ENCODE measurements at regions not wholly inside any gene's neighbourhood (a gene's known extent, or its start where the extent isn't known, plus 50 kb on each side); places are given as distances from the start of the nearest gene placed in this dataset.
"Not testable (repeated sequence)": the region's sequence is repeated elsewhere in the genome, so short reads cannot be mapped to it uniquely, and the experiment has no call there.

DNA sequence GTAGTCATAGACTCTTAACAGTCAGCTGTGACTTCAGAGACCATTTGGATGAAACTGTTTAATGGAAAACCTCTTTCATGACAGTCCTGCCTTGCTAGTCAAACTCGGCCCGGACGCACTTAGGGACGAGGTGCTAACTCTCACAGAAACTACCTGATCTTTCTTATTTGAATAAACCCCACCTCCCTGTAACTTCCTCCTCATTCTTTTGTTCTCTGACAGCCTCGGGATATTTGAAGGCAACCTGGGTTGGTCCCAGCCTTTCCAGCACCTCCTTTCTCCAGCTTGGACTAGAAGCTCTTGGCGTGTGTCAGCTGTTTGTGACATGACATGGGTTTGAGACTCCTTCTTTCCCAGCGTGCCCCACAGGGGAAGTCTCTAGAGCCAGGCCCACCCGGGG is 175.3 kb upstream of the EXOC2 start:
- intact Hi-C loops (cut with micrococcal nuclease) = no loop called here

DNA sequence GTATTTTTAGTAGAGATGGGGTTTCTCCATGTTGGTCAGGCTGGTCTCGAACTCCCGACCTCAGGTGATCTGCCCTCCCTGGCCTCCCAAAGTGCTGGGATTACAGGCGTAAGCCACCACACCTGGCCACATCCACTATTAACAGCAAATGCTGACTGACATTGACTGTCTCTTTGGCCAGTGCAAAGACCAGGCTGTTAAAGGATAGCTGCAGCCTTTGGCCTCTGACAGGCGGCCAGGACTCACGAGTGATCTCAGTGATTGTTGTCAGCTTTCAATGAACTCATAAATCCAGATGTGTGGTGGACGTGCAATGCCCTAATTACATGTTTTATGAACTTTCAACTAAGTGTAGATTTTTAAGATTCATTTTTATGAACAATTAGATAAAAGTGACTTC is 174.4 kb upstream of the EXOC2 start:
- intact Hi-C loops (cut with micrococcal nuclease) = no loop called here

DNA sequence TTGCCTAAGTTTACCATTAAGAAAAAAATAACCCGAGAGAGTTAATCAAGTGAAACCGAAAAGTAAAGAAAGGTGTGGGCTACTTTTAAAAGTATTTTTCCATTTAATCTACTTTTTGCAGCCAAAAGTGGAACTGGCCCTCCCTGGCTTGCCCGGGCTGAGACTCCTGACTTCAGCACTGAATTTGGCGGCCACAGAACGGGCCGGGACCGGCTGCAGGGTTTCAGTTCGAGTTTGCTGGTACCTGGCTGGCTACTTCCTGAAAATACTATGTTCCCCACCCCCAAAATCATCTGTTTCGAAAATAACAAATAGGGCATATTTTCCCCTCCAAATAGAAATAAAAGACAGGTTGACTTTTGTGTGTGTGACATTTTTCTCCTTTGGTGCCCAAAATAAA is 173.4 kb upstream of the EXOC2 start:
- intact Hi-C loops (cut with micrococcal nuclease) = no loop called here

DNA sequence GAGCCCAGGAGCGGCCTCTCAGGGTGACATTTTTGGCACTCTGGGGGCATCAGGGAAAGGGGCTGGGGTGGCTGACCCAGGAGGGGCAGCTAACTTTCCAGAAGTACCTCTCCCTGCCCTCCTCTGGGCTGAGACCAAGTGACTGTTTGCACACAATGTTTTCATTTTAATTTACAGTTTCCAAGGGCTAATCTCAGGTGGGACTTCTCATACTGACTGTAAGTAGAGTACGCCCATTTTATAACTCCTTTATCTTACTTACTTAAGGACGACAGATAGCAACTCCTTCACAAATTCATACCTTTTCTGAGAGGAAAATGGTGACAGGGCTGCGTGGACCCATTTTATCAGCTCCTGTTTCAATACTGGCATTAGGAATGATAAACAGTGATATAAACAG is 172.9 kb upstream of the EXOC2 start:
- intact Hi-C loops (cut with micrococcal nuclease) = no loop called here

DNA sequence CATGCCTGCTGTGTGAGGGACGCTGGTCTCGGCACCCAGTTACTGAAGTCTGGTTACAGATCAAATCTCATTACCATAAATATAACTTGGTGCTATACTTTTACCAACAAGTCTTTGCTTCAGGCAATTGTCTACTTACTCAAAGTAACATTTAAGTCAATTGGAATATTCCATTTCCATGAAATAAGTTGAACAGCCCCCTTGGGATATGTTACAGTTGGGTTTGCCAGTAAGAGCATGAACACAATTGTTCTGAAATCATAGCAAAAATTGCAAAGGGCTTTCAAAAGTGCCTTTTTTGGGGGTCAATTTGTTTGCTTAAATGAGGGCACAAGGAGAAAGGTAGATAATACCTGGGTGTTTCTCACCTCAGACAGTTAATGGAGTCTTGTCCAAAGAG is 170.9 kb upstream of the EXOC2 start:
- intact Hi-C loops (cut with micrococcal nuclease) = no loop called here

DNA sequence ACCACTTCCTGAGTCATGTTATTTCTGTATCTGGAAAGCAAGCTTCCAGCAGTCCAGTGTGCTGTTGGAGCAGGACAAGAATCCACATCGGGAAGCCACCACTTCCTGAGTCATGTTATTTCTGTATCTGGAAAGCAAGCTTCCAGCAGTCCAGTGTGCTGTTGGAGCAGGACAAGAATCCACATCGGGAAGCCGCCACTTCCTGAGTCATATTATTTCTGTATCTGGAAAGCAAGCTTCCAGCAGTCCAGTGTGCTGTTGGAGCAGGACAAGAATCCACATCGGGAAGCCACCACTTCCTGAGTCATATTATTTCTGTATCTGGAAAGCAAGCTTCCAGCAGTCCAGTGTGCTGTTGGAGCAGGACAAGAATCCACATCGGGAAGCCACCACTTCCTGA is 170.2 kb upstream of the EXOC2 start:
- intact Hi-C loops (cut with micrococcal nuclease) = not testable (repeated sequence)

DNA sequence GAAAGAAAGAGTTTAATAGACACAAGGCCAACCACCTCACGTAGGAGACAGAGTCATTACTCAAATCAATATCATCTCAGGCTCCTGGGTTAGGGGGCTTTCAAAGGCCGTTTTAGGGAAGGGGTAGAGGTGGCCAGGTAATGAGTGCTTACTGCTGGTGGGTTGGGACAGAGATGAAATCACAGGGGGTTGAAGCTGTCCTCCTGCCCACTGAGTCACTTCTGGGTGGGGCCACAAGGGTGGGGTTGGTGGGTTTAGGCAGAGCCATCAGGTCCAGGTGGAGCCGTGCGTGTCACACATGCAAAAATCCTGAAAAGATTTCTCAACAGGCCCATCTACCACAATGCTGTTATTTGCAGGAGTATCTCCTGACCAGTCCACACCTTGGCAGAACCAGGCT is 167.0 kb upstream of the EXOC2 start:
- intact Hi-C loops (cut with micrococcal nuclease) = no loop called here

DNA sequence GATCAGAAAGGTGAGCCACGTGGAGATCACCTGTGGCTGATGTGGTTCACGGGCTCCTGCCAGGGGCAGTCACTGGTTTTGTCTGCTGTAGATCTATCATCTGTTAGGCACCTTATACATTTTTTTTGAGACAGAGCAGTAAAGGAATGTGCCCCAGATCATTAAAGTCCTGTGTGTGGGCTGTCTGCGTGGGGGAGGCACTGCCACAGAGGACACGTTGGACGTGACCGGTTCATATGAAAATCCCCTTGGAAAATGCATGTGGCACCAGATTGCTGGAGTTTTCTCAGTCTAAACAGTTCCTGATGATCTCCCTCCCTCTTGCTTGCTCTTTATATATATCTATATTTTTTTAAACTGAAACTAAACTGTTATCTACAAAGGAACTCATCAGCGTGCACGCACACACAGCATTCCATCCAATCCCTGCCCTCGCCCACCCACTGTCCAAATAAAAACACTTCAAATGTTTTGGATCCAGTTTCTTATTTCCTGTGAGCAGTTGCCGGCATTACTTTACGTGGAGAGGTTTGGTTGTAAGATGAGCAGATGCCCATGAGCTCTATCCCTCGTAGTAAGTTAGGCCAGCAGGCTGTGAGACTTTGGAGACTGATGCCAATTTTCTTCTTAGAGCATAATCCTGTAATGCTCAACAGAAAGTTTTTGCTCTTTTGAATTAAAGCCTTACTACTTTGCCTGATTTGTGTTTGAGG is 161.6 kb upstream of the EXOC2 start:
- intact Hi-C loops (cut with micrococcal nuclease) = no loop called here

DNA sequence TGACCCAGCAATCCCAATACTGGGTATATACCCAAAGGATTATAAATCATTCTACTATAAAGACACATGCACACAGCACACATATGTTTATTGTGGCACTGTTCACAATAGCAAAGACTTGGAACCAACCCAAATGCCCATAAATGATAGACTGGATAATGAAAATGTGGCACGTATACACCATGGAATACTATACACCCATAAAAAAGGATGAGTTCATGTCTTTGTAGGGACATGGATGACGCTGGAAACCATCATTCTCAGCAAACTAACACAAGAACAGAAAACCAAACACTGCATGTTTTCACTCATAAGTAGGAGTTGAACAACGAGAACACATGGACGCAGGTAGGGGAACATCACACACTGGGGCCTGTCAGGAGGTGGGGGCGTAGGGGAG is 159.3 kb upstream of the EXOC2 start:
- intact Hi-C loops (cut with micrococcal nuclease) = not testable (repeated sequence)

DNA sequence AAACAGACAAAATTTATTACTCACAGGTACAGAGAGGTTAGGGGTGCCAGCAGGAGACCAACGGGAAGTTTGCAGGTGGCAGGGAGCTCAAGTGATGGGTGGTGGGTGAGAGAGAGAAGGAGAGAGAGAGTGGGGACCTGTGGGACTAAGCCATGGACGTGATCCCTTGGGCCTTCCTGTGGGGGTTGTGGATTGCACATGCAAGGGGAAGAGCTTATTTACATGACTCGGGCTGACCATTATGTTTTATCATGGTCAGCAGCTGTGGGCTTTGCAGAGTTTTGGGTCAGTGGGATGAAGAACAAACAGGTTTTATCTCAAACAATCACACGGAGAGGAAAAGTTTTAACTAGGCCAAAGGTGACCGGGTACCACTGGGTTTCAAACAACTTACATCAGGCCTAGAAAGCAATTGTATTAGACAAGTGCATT is 156.2 kb upstream of the EXOC2 start:
- intact Hi-C loops (cut with micrococcal nuclease) = no loop called here

DNA sequence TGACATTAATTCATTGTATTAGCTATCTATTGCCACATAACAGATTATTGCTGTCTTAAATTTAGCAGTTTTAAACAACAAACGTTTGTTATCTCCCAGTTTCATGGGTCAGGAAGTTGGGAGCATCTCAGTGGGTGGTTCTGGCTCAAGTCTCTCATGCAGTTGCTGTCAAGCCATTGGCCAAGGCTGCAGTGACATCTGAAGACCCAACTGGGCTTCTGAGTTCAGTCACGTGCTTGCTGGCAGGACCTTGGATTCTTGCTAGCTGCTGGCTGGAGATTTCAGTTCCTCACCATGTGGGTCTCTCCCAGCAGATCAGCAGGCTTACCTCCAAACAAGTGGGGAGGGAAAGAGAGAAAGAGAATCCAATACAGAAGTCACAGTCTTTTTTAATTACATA is 152.6 kb upstream of the EXOC2 start:
- intact Hi-C loops (cut with micrococcal nuclease) = no loop called here

DNA sequence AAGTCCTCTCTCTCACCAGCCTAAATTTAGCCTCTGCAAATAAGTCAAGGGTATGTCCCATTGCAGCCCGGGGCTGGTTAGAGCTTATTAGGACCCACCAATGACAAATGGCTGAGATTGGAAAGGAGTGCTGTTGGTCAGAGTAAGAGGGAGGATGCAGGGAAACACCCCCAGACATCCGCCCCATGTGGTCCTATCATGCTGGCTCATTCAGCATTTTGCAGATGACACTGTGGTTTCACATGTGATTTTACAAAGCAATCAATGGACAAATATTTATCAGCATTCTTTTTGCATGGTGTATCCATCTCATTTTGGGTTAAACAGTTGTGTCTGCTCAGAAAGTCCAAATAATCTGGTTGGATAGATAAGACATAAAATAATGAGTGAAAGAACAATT is 152.2 kb upstream of the EXOC2 start:
- intact Hi-C loops (cut with micrococcal nuclease) = no loop called here

DNA sequence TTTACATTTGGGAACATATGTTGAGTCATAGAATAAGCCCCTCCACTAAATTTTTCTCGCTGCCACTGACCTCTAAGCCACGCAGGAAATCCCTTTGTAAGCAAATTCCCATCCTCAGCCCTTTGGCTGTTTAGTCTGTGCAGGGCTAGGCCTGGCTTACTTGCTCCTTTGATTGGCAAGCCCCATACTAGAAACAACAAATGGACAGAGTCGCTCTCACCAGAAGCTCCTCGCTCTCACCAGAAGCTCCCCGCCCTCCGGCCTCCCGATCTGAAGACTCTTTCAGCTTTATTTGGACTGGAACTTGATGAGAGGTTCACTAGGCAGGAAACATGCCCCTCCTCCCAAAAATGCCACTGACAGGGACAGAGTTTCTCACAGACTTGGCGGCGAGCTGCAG is 149.2 kb upstream of the EXOC2 start:
- intact Hi-C loops (cut with micrococcal nuclease) = no loop called here

DNA sequence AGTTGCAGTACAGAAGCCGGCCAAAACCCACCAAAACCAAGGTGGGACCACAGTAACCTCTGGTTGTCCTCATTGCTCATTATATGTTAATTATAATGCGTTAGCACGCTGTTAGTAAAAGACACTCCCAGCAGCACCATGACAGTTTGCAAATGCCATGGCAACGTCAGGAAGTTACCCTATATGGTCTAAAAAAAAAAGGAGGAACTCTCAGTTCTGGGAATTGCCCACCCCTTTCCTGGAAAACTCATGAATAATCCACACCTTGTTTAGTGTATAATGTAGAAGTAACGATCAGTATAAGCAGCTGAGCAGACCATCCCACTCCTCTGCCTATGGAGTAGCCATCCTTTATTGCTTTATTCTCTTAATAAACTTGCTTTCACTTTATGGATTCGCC is 148.6 kb upstream of the EXOC2 start:
- intact Hi-C loops (cut with micrococcal nuclease) = no loop called here

DNA sequence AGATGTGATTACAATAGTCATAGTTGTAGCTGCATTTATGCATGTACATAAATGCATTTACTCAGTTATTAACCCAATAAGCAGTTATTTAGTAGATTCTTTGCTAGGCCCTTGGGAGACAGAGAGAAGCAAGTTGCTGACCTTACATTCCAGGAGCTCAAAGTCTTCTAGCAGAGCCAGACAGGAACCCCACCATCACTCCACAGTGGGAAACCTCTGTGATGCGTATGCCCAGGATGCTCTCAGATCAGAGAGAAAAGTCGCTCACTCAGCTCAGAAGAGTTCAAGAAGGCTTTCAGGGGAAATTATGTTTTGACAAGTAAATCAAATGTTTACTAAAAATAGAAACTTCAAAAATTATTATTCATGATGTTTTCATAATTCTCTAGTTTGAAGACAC is 146.3 kb upstream of the EXOC2 start:
- intact Hi-C loops (cut with micrococcal nuclease) = no loop called here

DNA sequence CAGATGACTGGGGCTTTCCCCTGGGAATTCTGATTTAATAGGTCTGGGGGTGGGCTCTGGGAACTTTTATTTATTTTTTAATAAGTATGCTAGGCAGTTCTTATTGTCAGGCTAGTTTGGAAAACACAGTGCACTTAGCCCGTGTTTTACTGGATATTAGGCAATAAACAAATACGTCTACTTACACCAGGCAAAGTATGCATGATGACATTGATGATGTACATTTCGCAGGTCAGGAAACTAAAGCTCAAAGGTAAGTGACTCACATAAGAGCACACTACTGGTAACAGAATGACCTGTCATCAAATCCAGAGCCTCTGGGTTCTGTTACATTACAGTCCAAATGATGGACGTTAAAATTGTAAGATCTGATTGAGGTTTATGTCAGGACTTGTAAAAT is 144.4 kb upstream of the EXOC2 start:
- intact Hi-C loops (cut with micrococcal nuclease) = no loop called here

DNA sequence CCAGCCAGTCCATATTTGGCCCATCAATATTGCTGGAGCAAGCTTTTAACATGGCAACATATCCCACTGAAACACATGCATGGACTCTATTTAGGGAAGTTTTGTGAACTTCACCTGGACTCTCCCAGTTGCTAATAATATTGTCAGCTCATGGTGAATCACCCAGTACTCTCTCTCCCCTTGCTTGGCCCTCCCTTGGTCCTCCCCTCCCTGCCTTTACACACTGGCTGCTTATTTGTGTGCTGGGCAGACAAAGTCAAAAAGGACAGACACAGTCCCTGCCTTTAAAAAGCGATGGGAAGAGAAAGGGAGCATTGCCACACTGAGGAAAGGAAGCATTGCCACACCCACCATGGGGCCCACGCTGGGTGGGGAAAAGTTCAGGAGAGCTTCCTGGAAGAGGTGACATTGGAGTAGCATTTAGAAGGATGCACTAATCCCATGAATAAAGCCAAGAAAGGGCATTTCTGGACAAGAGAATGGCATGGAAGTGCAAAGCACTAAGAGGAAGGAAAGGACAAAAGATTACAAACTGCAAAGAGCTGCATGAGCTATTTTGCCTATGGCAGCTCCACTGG is 143.4 kb upstream of the EXOC2 start:
- intact Hi-C loops (cut with micrococcal nuclease) = no loop called here

DNA sequence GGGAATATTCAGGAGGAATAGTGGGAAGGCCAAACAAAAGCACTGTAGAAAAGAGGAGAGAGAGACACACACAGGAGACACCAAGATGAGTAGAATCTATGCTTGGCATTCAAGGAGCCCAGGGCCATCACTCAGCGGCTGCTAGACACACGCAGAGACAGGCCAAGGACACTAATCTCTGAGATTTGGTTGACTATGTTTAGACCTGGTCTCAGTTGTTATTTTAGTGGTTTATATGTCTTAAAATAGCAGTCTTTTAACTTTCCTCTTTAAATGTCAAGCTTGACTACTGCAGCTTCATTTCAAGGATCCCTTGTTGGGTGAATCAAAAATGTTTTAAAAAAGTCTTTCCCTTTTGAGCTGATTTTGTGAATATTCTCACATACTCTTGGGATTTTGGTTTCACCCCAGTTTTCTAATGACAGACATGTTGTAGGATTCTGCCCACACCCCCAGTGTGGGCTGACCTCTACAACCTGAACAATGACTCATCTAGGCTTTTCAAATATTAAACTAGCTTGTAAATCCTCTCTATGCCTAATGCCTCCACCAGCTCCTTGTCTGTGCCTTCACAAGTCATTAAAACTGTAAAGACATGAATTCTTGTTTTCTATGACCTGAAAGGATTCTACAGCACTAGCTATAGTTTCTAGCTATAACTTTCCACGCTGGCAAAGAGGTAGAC is 142.7 kb upstream of the EXOC2 start:
- intact Hi-C loops (cut with micrococcal nuclease) = no loop called here

DNA sequence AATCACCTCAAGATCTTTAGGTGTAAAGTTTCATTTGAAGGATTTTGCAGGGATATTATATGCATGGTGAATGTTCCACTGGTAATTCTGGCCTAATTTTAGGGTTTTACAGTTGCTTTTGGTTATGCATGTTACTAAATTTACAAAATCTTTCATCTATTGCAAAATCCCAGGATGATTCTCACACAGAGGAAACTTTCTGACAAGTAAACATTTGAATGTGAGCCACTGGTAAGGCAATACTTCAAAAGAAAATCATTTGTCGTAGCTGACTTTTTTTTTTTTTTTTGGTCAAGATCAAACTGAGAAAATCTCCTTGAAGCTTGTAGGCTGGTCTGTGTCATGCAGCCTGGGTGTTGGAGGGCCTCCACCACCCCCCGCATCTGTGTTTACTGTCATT is 141.9 kb upstream of the EXOC2 start:
- intact Hi-C loops (cut with micrococcal nuclease) = no loop called here

DNA sequence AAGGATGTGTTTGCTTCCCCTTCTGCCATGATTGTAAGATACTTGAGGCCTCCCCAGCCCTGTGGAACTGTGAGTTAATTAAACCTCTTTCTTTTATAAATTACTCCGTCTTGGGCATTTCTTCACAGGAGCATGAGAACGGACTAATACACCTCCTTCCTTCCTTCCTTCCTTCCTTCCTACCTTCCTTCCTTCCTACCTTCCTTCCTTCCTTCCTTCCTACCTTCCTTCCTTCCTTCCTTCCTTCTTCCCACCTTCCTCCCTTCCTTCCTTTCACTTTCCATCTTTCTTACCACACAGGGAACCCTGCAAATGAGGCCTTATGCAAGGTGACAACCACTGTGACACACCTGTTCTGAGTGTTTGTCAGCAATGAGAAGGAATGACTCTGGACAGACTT is 141.3 kb upstream of the EXOC2 start:
- intact Hi-C loops (cut with micrococcal nuclease) = no loop called here

DNA sequence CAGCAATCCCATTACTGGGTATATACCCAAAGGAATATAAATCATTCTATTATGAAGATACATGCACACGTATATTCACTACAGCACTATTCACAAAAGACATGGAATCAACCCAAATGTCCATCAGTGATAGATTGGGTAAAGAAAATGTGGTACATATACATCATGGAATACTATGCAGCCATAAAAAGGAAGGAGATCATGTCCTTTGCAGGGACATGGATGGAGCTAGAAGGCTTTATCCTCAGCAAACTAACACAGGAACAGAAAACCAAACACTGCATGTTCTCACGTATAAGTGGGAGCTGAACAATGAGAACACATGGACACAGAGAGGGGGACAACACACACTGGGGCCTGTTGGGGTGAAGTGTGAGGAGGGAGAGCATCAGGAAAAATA is 139.9 kb upstream of the EXOC2 start:
- intact Hi-C loops (cut with micrococcal nuclease) = not testable (repeated sequence)

DNA sequence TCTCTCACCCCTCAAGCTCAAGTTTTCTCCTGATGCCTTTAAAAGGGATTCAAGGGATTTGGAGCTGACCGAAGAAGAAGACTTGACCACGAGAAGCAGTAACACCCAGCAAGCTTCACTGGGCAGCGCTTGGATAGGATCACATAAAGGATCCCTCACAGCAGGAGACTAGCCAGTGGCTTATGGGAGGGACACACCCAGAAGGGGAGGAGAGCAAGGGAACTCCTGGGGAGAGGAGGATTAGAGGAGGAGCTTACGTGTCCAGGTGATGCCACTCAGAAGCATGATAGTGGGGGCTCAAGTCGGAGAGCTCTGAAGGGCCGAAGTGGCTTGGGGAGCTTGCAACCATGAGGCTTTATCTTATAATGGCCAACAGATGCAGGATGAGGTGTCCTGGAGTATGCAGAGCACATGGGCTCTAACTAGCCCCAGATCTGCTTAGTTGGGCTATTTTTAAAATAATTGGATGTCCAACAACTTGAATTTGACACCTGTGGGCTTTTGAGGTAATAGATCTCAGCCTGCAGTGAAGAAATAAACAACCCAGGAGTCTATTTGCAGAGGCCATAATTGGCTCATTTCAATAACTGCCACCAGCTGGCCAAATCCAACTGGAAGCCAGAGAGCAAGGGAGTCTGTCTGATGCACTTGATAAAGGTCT is 137.9 kb upstream of the EXOC2 start:
- intact Hi-C loops (cut with micrococcal nuclease) = no loop called here

DNA sequence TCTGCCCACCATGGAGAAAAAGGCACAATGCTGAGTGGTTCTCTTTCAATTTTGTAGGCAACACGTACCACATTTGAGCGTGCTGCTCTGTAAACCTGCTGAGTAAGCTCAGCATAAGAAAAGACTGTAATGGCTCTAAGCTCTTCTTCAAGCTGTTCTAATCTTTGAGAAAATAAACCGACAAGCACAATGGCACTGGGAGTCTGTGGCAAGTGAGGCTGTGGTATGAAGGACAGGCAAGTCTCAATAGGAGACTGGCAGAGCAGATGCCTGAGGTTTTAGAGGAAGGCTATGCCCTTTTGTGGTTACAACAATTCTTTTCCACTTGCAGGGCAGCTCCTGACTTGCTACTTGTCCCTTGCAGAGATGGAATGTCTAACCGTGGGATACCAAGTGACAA is 136.7 kb upstream of the EXOC2 start:
- intact Hi-C loops (cut with micrococcal nuclease) = no loop called here

Data from T-helper 2 cell treated with Interferon-gamma antibody and Interleukin-4, amounts not matched to agents 100 ng/mL and 5 ng/mL, for 36 hours (primary cell).